HUES48 (cell line): ENCODE measurements at regions not wholly inside any gene's neighbourhood (a gene's known extent, or its start where the extent isn't known, plus 50 kb on each side); places are given as distances from the start of the nearest gene placed in this dataset.
A peak's percentile ranks its signal among the peaks of the same experiment; 100 is the strongest.

Experiments
- H3K27ac ChIP-seq: one replicate; pipeline ENCODE4 v1.7.0; 2013; ENCODE audit warnings: low read depth, low read length, inconsistent platforms
- H3K27me3 ChIP-seq: 2 replicates; pipeline ENCODE4 v1.6.1; 2013; ENCODE audit warnings: mild to moderate bottlenecking, low read length; ENCODE audit not compliant: control insufficient read depth, insufficient read depth
- H3K36me3 ChIP-seq: 2 replicates; pipeline ENCODE4 v1.6.1; 2013; ENCODE audit warnings: low read length; ENCODE audit not compliant: control insufficient read depth, insufficient read depth
- H3K4me1 ChIP-seq: 2 replicates; pipeline ENCODE4 v1.6.1; 2013; ENCODE audit warnings: mild to moderate bottlenecking, low read length; ENCODE audit not compliant: control insufficient read depth, insufficient read depth
- H3K4me3 ChIP-seq: 2 replicates; pipeline ENCODE4 v1.5.1; 2013; ENCODE audit warnings: mild to moderate bottlenecking, low read depth, low read length
- H3K9ac ChIP-seq: 2 replicates; pipeline ENCODE4 v1.6.1; 2013; ENCODE audit warnings: mild to moderate bottlenecking, low read depth, low read length, moderate library complexity
- H3K9me3 ChIP-seq: 2 replicates; pipeline ENCODE4 v1.6.1; 2013; ENCODE audit warnings: low read length; ENCODE audit not compliant: control insufficient read depth, insufficient read depth

- Histone ChIP-seq H3K9ac (no peak overlapping the region), H3K36me3 (no peaks in the 10 kb centered on the region), H3K27me3 (peaks cover 3% of the 10 kb centered on the region), H3K27ac (no peak overlapping the region), H3K4me3 (no peak overlapping the region), H3K9me3 (no peaks in the 10 kb centered on the region), H3K4me1 (peaks cover 25% of the 10 kb centered on the region)
Measured at GRCh38 chr3:193991666-193992424, 144.1 kb upstream of the HES1 start.

GRCh38 chr3:193992425-193993037, 143.4 kb upstream of the HES1 start:
- H3K4me1 ChIP-seq, result peaks cover 32% of the 10 kb centered on the region
- no peak overlapping the region for H3K9ac ChIP-seq

GRCh38 chr3:193996221-193996620, 139.7 kb upstream of the HES1 start:
- Histone ChIP-seq H3K9ac (no peak overlapping the region), H3K4me1 (peaks cover 35% of the 10 kb centered on the region), H3K9me3 (no peaks in the 10 kb centered on the region), H3K27me3 (peaks cover 15% of the 10 kb centered on the region), H3K27ac (peak overlapping the region; percentile 39), H3K4me3 (no peak overlapping the region), H3K36me3 (no peaks in the 10 kb centered on the region)

More at GRCh38 chr3:193992425-193993037, 143.4 kb upstream of the HES1 start:
- Histone ChIP-seq H3K36me3 (no peaks in the 10 kb centered on the region), H3K4me3 (no peak overlapping the region), H3K27me3 (peaks cover 10% of the 10 kb centered on the region), H3K27ac (no peak overlapping the region), H3K9me3 (no peaks in the 10 kb centered on the region)

GRCh38 chr3:193996641-193997089, 139.3 kb upstream of the HES1 start:
- peaks cover 35% of the 10 kb centered on the region for H3K4me1 ChIP-seq
- H3K4me3 ChIP-seq, result no peak overlapping the region
- no peaks in the 10 kb centered on the region for H3K9me3 ChIP-seq
- no peaks in the 10 kb centered on the region for H3K36me3 ChIP-seq
- H3K9ac ChIP-seq, result no peak overlapping the region
- peaks cover 15% of the 10 kb centered on the region for H3K27me3 ChIP-seq
- peak overlapping the region; percentile 39 for H3K27ac ChIP-seq

GRCh38 chr3:193997228-193998122, 138.5 kb upstream of the HES1 start:
- Histone ChIP-seq H3K9me3 (no peaks in the 10 kb centered on the region), H3K4me3 (no peak overlapping the region), H3K9ac (no peak overlapping the region), H3K27me3 (peaks cover 21% of the 10 kb centered on the region), H3K36me3 (no peaks in the 10 kb centered on the region), H3K4me1 (peaks cover 34% of the 10 kb centered on the region), H3K27ac (no peak overlapping the region)

GRCh38 chr3:193998123-193998448, 137.9 kb upstream of the HES1 start:
- H3K4me1 ChIP-seq, result peaks cover 36% of the 10 kb centered on the region
- H3K27ac ChIP-seq, result no peak overlapping the region
- no peak overlapping the region for H3K4me3 ChIP-seq
- no peaks in the 10 kb centered on the region for H3K9me3 ChIP-seq
- no peaks in the 10 kb centered on the region for H3K36me3 ChIP-seq
- no peak overlapping the region for H3K9ac ChIP-seq
- H3K27me3 ChIP-seq, result peaks cover 21% of the 10 kb centered on the region

- Histone ChIP-seq H3K27ac (no peak overlapping the region), H3K9ac (no peak overlapping the region), H3K27me3 (peaks cover 26% of the 10 kb centered on the region), H3K4me3 (no peak overlapping the region), H3K4me1 (peaks cover 40% of the 10 kb centered on the region), H3K36me3 (no peaks in the 10 kb centered on the region), H3K9me3 (no peaks in the 10 kb centered on the region)
Measured at GRCh38 chr3:193998628-193999195, 137.2 kb upstream of the HES1 start.

- no peaks in the 10 kb centered on the region for H3K36me3 ChIP-seq
- no peaks in the 10 kb centered on the region for H3K9me3 ChIP-seq
- no peak overlapping the region for H3K9ac ChIP-seq
- no peak overlapping the region for H3K27ac ChIP-seq
- peaks cover 37% of the 10 kb centered on the region for H3K27me3 ChIP-seq
- H3K4me1 ChIP-seq, result peaks cover 40% of the 10 kb centered on the region
- H3K4me3 ChIP-seq, result no peak overlapping the region
Measured at GRCh38 chr3:194000100-194000499, 135.8 kb upstream of the HES1 start.

- Histone ChIP-seq H3K4me3 (no peak overlapping the region), H3K36me3 (no peaks in the 10 kb centered on the region), H3K4me1 (peaks cover 34% of the 10 kb centered on the region), H3K9ac (no peak overlapping the region), H3K9me3 (no peaks in the 10 kb centered on the region), H3K27ac (no peak overlapping the region), H3K27me3 (peaks cover 42% of the 10 kb centered on the region)
Measured at GRCh38 chr3:194000712-194001111, 135.2 kb upstream of the HES1 start.

GRCh38 chr3:194001728-194002459, 134.1 kb upstream of the HES1 start:
- Histone ChIP-seq H3K9me3 (no peaks in the 10 kb centered on the region), H3K27ac (no peak overlapping the region), H3K36me3 (no peaks in the 10 kb centered on the region), H3K4me1 (peaks cover 25% of the 10 kb centered on the region), H3K4me3 (no peak overlapping the region), H3K27me3 (peaks cover 42% of the 10 kb centered on the region), H3K9ac (no peak overlapping the region)
